Tibial artery (tissue), 4 donors: ENCODE measurements at regions not wholly inside any gene's neighbourhood (a gene's known extent, or its start where the extent isn't known, plus 50 kb on each side); places are given as distances from the start of the nearest gene placed in this dataset.

ENCODE experiments used
- DNase-seq, 2 donors: peaks; one replicate each; pipeline ENCODE4 v3.0.0-alpha.2; 2019
- H3K27ac ChIP-seq, 2 donors: fragments of 200-600 bp; sonication (generic) in 1 of 2; 1 replicate in 1 of 2; 2 replicates in 1 of 2; pipeline ENCODE4 v1.5.1; 2018 to 2019; ENCODE audit warnings: mild to moderate bottlenecking in 1 of 2
- H3K27me3 ChIP-seq, 2 donors: fragments of 200-600 bp; sonication (generic) in 1 of 2; one replicate each; pipeline versions ENCODE4 v1.5.1 to v1.6.0; 2016 to 2019
- H3K36me3 ChIP-seq, 3 donors: fragments of 200-600 bp; sonication (generic) in 2 of 3; one replicate each; pipeline ENCODE4 v1.5.1; 2016 to 2019; ENCODE audit warnings: mild to moderate bottlenecking in 2 of 3
- H3K4me1 ChIP-seq, 4 donors: fragments of 200-600 bp; sonication (generic) in 2 of 4; 1 replicate in 3 of 4; 2 replicates in 1 of 4; pipeline ENCODE4 v1.5.1; 2016 to 2019
- H3K4me3 ChIP-seq, 2 donors: fragments of 200-600 bp; sonication (generic) in 1 of 2; 1 replicate in 1 of 2; 2 replicates in 1 of 2; pipeline ENCODE4 v1.5.1; 2018 to 2019; ENCODE audit warnings: mild to moderate bottlenecking in 2 of 2
- H3K9me3 ChIP-seq, 3 donors: fragments of 200-600 bp; sonication (generic) in 1 of 3; one replicate each; pipeline ENCODE4 v1.5.1; 2016 to 2019
- CTCF ChIP-seq, 2 experiments: fragments of 200-600 bp in 1 of 2; fragments of 450-650 bp in 1 of 2; IDR thresholded peaks; one replicate each; pipeline ENCODE4 v1.5.1; 2017 to 2019; ENCODE audit warnings: antibody characterized with exemption in 2 of 2, mild to moderate bottlenecking in 1 of 2, moderate library complexity in 1 of 2
- intact Hi-C: fragments of 100-400 bp; cut with DNase I; formaldehyde crosslinking; loops from one replicate; pipeline ENCODE4 v1.15.0; 2023; ENCODE audit warnings: low total_unique reads

GRCh38 chr13:110811008-110811720 lies 97.7 kb downstream of the ING1 start:
- H3K27me3 ChIP-seq, result peaks cover 0 to 35% of the 10 kb centered on the region in 2 donors
- peaks cover 0 to 11% (median 4%) of the 10 kb centered on the region in 4 donors for H3K4me1 ChIP-seq
- DNase-seq, result peak in 1 of 2 donors; percentile 27
- no peak overlapping the region for H3K27ac ChIP-seq
- H3K9me3 ChIP-seq, result no peaks in the 10 kb centered on the region
- H3K4me3 ChIP-seq, result no peak overlapping the region
- intact Hi-C loops, result loop anchor here (10.0 kb wide), 1 partner anchor 356 kb away; no protein-coding TSS in a partner anchor
- no peak for TF ChIP-seq CTCF (IDR thresholded peaks at IDR 0.05)
- no peaks in the 10 kb centered on the region for H3K36me3 ChIP-seq

GRCh38 chr13:110811771-110812120 lies 98.2 kb downstream of the ING1 start:
- Histone ChIP-seq H3K4me3 (peak overlapping the region; percentile 28 to 34), H3K36me3 (no peaks in the 10 kb centered on the region), H3K4me1 (peaks cover 0 to 11% (median 4%) of the 10 kb centered on the region in 4 donors), H3K27me3 (peaks cover 0 to 35% of the 10 kb centered on the region in 2 donors), H3K9me3 (no peaks in the 10 kb centered on the region), H3K27ac (no peak overlapping the region)
- DNase-seq, result no peak
- intact Hi-C loops, result loop anchor here (10.0 kb wide), 1 partner anchor 357 kb away; no protein-coding TSS in a partner anchor
- no peak for TF ChIP-seq CTCF (IDR thresholded peaks at IDR 0.05)

DNA sequence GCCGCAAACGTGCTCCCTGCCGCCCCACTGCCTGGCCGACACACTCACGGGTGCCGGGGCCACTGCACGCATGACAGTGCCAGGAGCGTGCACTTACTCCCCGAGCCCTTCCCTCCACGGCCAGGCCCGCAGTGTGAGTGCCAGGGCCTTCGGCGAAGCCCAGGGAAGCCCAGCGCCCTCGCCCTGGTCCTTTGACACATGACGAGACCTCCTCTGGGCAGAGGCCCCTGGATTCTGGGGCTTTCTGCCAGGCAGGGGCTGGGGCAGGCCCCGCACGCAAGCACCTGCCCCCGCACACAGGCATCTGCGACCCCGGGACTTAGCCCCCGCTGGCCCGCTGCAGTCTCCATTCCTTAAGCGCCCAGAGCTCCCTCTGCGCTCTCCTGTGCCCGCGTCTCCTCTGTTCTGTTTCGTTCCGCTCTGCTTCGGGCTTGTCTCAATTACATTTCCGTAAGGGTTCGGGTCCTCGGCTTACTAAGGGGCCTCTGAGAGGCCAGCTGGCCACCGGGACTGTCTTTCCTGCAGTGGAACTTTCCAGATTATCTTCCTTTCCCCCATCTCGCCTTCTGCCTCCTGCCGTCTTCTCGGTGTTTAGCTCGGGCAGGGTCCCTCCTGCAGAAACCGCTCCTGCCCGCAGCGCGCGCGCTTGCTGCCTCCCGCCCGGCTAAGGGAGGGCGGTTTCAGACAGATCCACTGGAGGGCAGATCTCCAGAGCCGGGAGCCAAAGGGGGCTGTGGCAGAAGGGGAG lies 98.8 kb downstream of the ING1 start:
- Histone ChIP-seq H3K4me1 (peaks cover 0 to 11% (median 4%) of the 10 kb centered on the region in 4 donors), H3K4me3 (peak overlapping the region; percentile 28 to 34), H3K36me3 (no peaks in the 10 kb centered on the region), H3K27ac (no peak overlapping the region), H3K27me3 (peaks cover 0 to 35% of the 10 kb centered on the region in 2 donors), H3K9me3 (no peaks in the 10 kb centered on the region)
- DNase-seq, result peak in 1 of 2 donors; percentile 66
- intact Hi-C loops, result loop anchor here (10.0 kb wide), 1 partner anchor 357 kb away; no protein-coding TSS in a partner anchor
- no peak for TF ChIP-seq CTCF (IDR thresholded peaks at IDR 0.05)

DNA sequence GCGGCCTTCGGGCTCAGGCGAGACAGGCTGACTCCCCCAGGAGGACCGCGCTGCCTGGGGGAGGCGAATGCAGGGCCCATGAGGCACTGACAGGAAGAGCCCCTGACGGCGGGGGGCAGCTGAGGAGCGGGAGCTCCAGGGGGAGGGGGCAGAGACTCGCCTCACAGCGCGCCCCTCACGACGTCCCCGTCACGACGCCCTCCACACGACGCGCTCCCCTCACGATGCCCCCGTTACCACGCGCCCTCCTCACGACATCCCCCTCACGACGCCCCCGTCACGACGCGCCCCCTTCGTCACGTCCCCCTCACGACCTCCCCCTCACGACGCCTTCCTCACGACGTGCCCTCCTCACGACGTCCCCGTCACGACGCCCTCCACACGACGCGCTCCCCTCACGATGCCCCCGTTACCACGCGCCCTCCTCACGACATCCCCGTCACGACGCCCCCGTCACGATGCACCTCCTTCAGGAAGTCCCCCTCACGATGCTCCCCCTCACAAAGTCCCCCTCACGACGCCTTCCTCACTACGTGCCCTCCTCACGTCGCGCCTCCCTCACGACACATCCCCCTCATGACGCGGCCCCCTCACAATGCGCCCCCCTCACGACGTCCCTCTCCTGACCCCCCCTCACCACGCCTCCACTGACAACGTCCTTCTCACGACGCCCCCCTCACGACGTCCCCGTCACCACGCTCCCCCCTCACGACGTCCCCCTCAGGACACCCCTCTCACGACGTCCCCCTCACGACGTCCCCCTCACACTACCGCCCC lies 99.6 kb downstream of the ING1 start:
- no peak overlapping the region for H3K27ac ChIP-seq
- no peak for TF ChIP-seq CTCF (IDR thresholded peaks at IDR 0.05)
- H3K9me3 ChIP-seq, result no peaks in the 10 kb centered on the region
- peak overlapping the region in 1 of 2 donors; percentile 34 for H3K4me3 ChIP-seq
- DNase-seq, result peak in 1 of 2 donors; percentile 56
- peaks cover 0 to 11% (median 4%) of the 10 kb centered on the region in 4 donors for H3K4me1 ChIP-seq
- peaks cover 0 to 30% of the 10 kb centered on the region in 2 donors for H3K27me3 ChIP-seq
- H3K36me3 ChIP-seq, result no peaks in the 10 kb centered on the region
- intact Hi-C loops, result loop anchor here (10.0 kb wide), 1 partner anchor 358 kb away; no protein-coding TSS in a partner anchor
